ENCODE measurements at regions not wholly inside any gene's neighbourhood (a gene's known extent, or its start where the extent isn't known, plus 50 kb on each side); places are given as distances from the start of the nearest gene placed in this dataset.

- DNase-seq (ENCODE audit: extremely low read depth in 1 of 2, low read depth in 1 of 2) = no peak
Measured at GRCh38 chr4:63526251-63526650, 883.0 kb downstream of the TECRL start.

- DNase-seq (ENCODE audit: extremely low read depth in 1 of 2, low read depth in 1 of 2) = no peak
Measured at GRCh38 chr4:63524764-63525163, 884.5 kb downstream of the TECRL start.

DNA sequence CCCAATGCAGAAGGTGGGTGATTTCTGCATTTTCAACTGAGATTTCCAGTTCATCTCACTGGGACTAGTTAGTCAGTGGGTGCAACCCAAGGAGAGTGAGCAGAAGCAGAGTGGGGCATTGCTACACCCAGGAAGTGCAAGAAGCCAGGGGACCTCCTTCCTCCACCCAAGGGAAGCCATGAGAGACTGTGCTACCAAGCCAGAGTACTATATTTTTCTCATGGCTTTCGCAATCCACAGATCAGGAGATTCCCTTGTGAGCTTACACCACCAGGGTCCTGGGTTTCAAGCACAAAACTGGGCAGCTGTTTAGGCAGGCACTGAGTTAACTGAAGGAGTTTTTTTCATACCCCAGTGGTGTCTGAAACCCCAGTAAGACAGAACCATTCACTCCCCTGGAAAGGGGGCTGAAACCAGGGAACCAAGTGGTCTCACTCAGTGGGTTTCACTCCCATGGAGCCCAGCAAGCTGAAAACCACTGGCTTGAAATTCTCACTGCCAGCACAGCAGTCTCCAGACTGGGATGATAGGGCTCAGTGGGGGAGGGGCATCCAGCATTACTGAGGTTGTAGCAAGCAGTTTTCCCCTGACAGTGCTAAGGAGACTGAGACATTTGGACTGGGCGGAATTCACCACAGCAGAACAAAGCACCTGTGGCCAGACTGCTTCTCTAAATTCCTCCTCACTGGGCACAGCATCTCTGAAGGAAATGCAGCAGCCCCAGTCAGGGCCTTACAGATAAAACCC, 903.4 kb downstream of the TECRL start:
- no peak for DNase-seq (ENCODE audit: extremely low read depth in 1 of 2, low read depth in 1 of 2)

DNA sequence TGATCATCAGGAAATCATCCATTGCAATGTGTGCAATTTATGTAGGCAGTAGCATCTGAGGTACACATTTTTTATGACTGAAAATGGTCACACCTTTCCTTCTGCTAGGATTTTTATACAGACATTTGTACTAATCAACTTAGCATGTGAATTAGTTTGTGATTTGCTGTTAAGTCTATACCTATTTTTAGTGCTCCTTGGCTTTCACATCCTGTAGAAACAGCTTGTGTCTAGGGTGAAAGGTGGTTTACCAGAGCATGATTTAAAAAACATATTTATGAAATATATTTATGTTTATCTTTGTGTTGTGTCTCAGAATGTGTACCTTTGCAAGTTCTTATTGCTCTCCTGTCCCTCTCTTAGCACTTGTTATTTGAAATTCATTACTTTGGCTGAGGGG, 916.0 kb downstream of the TECRL start:
- no peak for DNase-seq (ENCODE audit: extremely low read depth in 1 of 2, low read depth in 1 of 2)

DNA sequence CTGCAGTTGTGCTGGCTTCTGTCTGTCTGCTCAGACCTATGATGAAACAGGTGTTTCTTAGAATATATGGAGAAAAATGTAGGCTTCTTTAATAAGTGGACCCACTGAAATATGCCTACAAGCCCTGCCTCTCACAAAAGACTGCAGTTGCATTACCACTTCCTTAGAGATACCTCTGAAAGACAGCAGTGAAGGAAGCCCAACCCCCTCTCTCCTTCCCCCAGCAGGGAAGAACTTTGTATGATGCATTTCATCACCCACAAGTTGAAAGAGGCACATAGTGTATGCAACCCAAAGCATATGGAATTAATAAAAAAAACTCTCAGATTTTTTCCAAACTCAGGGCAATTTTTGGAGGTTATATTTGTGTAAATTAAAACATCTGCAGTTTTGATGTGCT, 916.7 kb downstream of the TECRL start:
- DNase-seq (ENCODE audit: extremely low read depth in 1 of 2, low read depth in 1 of 2) = no peak

DNA sequence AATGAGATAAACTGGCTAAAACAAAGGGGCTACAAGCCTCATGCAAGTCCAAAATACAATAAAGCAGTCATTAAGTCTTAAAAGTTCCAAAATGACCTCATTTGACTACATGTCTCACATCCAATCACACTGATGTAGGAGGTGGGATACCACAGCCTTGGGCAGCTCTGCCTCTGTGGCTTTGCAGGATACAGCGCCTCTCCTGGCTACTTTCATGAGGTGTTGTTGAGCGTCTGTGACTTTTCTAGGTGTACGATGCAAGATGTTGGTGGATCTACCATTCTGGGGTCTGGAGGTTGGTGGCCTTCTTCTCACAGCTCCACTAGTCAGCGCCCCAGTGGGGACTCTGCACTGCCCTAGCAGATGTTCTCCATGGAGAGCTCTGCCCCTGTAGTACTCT, 944.9 kb downstream of the TECRL start:
- DNase-seq (ENCODE audit: extremely low read depth in 1 of 2, low read depth in 1 of 2) = no peak

GRCh38 chr4:63460075-63460474, 949.2 kb downstream of the TECRL start:
- DNase-seq (ENCODE audit: extremely low read depth in 1 of 2, low read depth in 1 of 2) = no peak

DNA sequence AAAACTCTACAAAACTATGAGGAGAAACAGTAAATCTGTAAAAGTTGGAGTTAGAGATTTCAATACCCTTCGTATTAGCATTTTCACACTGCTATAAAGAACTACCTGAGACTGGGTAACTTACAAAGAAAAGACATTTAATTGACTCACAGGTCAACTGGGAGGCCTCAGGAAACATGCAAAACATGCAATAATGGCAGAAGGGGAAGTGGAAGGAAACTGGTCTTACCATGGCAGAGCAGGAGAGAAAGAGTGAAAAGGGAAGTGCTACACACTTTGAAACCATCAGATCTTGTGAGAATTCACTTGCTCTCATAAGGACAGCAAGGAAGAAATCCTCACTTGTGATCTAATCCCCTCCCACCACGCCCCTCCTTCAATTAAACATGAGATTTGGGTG, 949.9 kb downstream of the TECRL start:
- no peak for DNase-seq (ENCODE audit: extremely low read depth in 1 of 2, low read depth in 1 of 2)

DNA sequence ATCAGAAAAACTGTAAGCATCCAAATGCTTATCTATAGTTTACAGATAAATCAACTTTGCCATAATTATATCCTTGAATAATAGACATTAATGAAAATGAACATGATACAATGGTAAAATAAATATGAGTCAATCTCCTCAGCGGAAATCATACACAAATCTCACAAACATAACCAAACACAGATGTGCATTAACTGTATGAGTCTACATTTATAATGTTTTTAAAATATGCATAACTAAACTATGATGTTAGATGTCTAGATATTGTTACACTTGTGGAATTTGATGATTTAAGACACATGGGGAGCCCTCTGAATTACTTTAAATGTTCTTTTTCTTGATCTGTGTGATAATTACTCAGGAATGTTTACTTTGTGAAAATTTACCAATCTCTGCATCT, 951.2 kb downstream of the TECRL start:
- no peak for DNase-seq (ENCODE audit: extremely low read depth in 1 of 2, low read depth in 1 of 2)

DNA sequence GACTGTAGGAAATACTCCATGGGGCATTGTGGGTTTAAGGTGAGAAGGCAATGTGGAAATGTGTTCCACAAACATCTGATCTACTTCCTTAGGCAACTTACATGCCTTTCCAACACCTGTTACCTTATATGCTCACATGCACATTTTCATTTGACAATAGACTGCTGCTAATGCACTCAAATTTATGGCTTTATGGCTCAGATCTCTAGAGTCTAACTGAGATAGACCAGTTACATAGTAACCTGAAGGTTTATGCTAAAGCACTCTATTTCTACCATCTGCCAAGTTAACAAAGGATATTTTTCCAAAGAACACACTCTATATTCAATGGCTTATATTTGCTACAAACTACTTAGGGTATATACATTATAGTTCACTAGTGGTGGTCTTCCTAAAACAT, 969.0 kb downstream of the TECRL start:
- no peak for DNase-seq (ENCODE audit: extremely low read depth in 1 of 2, low read depth in 1 of 2)

GRCh38 chr4:63430105-63430504, 979.1 kb downstream of the TECRL start:
- DNase-seq (ENCODE audit: extremely low read depth in 1 of 2, low read depth in 1 of 2) = no peak

GRCh38 chr4:63396269-63396668, 1013.0 kb downstream of the TECRL start:
- DNase-seq (ENCODE audit: extremely low read depth in 1 of 2, low read depth in 1 of 2) = no peak

DNA sequence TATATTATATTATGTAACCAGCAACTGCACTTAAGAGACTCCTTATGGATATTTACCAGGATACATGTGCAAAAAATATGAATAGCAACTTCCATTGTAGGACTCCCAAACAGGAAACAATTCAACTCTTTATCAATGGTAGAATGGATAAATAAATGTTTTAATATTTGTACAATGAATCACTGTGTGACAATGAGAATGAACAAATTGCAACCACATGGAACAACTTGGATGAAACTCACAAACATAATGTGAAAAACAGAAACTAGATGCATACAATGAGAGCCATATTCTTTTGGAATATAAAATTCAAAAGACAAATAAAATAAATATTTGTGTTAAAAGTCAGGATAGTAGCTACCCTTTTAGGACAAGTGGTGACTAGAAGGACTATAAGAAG, 1015.7 kb downstream of the TECRL start:
- no peak for DNase-seq (ENCODE audit: extremely low read depth in 1 of 2, low read depth in 1 of 2)

DNA sequence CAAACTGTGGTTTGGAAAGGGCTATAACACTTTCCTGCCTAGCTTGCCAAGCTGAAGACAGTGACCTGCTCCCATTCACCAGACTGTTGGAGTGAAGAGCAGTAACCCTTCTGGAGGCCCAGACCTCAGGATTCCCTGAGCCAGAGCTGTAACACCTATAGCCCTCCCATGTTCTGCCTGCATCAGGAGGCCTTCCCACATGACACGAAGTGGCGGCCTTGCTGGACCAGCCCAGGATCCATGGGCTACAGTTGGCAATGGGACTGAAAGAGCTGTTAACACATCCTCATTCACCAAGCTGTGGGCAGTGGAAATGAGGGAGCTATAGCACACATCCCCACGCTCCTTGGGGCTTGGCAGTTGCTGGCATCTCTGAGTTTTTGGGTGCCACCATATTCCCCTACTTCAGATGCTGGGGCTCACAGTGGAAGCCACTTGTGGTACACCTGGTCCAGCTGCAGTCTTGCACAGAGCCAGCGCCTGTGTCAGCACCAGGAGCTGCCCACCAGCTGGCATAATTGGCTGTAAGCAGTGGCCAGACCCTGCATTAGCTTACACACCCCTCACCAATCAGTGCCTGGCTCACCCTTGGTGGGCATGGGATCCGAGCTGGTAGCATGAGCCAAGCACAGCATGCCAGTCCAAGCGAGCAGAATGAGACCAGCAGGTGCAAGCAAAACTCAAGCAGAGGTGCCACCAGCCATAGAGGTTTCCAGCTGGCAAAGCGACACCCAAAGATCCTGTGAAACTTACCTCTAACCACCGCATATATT, 1029.3 kb downstream of the TECRL start:
- DNase-seq (ENCODE audit: extremely low read depth in 1 of 2, low read depth in 1 of 2) = no peak

- no peak for DNase-seq (ENCODE audit: extremely low read depth in 1 of 2, low read depth in 1 of 2)
Measured at GRCh38 chr4:63371001-63371400, 1038.2 kb downstream of the TECRL start.

GRCh38 chr4:63361628-63362027, 1047.6 kb downstream of the TECRL start:
- DNase-seq (ENCODE audit: extremely low read depth in 1 of 2, low read depth in 1 of 2) = no peak

GRCh38 chr4:63361066-63361465, 1048.2 kb downstream of the TECRL start:
- no peak for DNase-seq (ENCODE audit: extremely low read depth in 1 of 2, low read depth in 1 of 2)

- no peak for DNase-seq (ENCODE audit: extremely low read depth in 1 of 2, low read depth in 1 of 2)
Measured at GRCh38 chr4:63349674-63350025, 1059.6 kb downstream of the TECRL start.

DNA sequence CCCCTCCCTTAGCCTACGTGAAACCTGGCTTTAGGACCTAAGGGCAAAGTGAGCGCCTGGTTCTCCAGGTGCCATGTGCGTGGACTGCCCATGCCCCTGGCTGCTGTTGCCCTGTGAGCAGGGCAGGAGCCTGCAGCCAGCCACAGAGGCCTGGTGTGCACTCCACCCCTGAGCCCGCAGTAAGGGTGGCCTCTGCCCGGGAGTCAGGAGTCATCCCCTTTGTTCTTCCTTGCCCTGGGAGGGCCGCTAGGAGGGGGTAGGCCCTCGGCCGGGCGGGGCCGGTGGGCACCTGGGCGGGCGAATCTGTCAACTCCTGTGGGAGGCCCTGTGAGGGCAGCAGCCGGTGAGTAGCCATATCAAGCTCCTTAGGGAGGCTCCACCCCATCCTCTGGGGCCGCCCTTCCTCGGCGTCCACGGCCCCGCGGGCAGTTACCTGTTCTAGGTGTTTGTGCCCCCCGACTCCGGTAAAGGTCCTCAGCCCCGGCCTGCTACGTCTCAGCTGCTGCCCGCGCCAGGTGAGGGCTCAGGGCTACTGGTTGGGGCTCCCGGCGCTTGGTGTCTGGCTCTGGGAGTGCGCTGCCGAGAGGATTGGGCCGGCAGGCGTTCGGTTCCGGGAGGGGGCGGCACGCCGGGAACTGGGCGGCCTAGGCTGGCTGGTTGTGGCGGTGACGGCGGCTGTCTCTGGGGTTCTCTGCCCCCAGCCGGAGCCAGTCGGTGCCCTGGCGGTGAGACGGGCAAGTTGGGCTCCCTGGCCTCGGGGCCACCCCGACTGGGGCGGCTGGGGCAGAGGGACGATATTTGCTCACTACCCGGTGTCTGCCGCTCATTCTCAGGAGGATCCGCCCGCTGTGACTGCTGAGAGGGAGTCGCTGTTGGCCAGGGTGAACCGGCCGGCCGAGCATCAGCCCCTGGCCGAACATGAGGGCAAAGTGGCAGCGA, 1060.2 kb downstream of the TECRL start:
- no peak for DNase-seq (ENCODE audit: extremely low read depth in 1 of 2, low read depth in 1 of 2)

DNA sequence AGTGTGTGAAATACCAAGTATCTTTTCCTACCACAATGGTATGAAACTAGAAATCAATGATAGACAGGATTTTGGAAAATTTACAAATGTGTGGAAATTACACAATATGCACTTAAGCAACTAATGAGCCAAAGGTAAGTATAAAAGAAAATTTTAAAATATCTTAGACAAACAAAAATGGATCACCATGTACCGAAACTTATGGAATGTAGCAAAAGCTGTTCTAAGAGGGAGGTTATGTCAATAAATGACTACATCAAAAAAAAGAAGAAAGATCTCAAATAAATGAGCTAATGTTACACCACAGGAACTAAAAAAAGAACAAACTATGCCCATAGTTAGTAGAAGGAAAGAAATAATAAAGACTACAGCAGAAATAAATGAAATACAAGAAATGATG, 1084.1 kb downstream of the TECRL start:
- no peak for DNase-seq (ENCODE audit: extremely low read depth in 1 of 2, low read depth in 1 of 2)

DNA sequence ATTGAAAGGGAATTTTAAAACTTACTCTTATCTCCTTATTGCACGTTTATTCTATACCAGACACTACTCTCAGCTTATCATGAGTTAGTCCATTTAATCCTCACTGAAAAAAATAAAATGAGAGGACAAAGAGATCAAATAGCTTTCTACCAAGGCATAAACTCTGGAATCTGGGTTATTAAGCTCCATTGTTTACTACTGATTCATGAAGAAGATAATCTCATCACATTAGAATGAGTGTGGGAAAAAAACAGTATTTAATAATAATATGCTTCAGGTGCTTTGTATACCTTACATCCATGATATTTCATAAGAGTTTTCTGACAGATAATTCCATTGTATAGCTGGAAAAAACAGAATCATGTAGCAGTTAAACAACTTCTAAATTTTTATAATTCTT, 1092.6 kb downstream of the TECRL start:
- no peak for DNase-seq (ENCODE audit: extremely low read depth in 1 of 2, low read depth in 1 of 2)

DNA sequence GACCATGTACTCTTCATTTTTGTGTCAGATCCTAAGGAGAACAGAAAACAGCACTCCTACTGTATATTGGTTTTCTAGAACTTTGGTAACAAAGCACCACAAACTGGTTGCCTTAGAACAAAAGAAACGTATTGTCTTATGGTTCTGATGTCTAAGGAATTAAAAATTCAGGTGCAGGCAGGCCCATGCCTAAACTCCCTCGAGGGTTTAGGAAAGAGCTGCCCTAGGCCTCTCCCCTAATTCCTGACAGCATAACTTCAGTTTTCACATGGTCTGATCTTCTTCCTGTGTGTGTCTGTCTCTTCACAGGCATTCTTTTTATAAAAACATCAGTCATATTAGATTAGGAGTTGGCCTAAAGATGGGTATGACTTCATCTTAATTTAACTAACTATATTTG, 1093.6 kb downstream of the TECRL start:
- no peak for DNase-seq (ENCODE audit: extremely low read depth in 1 of 2, low read depth in 1 of 2)

Data from stimulated activated CD8-positive, alpha-beta memory T cell treated with anti-CD3 and anti-CD28 coated beads, Interleukin-7, amount 100 ng/mL, for 48 hours (primary cell).